ENCODE measurements at regions not wholly inside any gene's neighbourhood (a gene's known extent, or its start where the extent isn't known, plus 50 kb on each side); places are given as distances from the start of the nearest gene placed in this dataset.

DNA sequence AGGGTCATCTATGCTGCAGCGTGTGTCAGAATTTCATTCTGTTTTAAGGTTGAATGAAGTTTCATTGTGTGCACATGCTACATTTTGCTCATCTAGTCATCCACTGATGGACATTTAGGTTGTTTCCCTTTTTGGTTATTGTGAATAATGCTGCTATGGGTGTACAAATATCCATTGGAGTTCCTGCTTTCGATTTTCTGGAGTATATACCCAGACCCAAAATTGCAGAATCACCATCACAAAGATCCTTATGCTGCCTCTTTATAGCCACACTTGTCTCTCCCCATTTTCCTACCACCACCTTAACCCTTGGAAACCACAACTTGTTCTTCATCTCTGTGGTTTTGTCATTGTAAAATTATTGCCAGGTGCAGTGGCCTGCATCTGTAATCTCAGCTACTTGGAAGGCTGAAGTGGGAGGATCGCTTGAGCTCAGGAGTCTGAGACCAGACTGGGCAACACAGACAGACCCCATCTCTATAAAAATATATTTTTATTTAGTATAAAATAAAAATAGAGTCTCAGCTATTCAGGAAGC, 166.2 kb downstream of the HSD17B3 start:
- DNase-seq (ENCODE audit: extremely low spot score, insufficient read length, low read depth) (no peak), FAIRE-seq (no peak)

DNA sequence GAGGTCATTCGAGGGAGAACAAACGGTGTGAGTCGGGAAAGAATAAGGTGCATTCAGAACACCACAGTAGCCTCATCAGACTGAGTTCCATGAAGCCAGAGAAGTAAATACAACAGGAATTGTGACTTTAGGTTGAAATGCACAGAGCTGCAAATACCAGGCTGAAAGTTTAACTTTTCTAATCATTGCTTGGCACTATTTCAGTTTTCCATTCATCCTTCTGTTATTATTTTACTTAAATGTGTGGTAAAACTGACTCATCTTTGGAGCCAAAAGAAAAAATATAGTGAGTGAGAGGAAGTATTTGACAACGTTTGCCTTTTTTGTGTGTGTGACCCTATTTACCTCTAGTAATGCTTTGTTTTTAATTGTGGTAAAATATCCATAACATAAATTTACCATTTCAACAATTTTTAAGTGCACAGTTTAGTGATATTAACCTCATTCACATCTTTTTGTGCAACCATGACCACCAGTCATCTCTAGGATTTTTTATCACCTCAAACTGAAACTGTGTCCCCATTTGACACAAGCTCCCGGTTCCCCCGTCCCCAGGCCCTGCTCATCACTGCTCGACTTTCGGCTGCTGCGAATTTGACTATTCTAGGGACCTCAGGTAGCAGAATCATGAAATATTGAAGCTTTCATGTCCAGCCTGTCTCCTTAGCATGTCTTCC, 166.8 kb downstream of the HSD17B3 start:
- DNase-seq (ENCODE audit: extremely low spot score, insufficient read length, low read depth) = no peak
- FAIRE-seq = no peak

DNA sequence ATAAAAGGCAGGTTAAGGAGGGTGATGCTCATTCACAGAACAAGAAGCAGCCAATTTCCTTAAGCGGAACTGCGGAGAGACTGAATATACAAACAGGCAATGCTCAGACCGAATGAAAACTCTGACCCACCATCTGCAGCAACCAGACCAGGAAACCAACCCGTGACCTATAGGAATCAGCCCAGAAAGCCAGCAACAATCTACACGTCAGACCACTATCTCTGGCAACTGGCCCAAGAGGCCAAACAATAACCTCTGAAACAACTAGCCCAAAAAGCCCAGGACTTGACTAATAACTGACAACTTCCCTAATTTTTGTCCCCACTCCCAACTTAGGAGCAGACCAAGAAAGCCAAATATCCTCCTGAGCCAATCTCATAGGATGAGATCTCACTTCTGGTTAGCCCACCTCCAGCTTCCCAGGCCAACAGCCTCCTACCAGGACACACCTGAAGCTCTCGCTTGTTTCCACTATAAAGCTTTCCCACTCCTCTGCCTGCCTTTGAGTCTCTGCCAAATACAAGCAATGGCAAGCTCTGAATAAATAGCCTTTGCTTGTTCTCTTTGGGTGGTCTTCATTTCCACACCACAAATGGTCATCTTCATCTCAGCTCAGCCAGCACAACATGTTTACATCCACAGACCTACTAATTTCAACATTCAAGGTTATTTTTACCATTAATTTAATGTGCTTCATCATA, 168.5 kb downstream of the HSD17B3 start:
- no peak for DNase-seq (ENCODE audit: extremely low spot score, insufficient read length, low read depth)
- FAIRE-seq = no peak

DNA sequence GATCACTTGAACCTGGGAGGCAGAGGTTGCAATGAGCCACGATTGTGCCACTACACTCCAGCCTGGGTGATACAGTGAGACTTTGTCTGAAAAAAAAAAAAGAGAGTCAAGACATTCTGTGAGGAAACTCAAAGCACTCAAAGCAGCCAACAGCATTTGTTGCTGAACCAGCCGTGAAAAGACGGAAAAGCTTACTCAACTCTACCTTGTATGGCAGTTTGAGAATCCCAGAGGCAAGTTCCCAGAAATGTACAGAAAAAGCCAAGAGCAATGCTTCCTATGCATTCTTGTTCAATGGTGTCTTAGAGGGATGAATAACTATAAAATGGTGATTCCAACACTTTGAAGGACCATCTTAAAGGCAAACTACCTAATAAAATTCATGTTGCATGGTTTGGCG, 170.2 kb downstream of the HSD17B3 start:
- no peak for FAIRE-seq
- DNase-seq (ENCODE audit: extremely low spot score, insufficient read length, low read depth) = no peak

DNA sequence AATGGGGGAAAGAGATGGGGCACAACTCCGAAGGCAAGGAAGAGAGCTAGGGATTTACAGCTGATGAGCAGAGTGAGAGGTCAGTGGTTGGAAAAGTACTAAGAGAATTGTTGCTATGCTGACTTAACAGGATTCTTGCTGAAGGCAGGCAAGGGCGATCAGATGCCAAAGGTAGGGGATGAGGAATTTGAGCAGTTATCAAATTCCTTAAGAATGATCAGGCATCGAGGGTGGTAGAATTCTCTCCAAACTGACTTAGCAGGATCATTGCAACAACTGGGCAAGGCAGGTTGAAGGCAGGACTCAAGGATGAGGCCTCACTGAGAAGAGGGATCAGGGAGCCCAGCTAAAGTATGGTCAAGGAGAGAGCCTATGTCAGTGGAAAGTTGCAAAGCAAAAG, 171.0 kb downstream of the HSD17B3 start:
- no peak for DNase-seq (ENCODE audit: extremely low spot score, insufficient read length, low read depth)
- FAIRE-seq = no peak

DNA sequence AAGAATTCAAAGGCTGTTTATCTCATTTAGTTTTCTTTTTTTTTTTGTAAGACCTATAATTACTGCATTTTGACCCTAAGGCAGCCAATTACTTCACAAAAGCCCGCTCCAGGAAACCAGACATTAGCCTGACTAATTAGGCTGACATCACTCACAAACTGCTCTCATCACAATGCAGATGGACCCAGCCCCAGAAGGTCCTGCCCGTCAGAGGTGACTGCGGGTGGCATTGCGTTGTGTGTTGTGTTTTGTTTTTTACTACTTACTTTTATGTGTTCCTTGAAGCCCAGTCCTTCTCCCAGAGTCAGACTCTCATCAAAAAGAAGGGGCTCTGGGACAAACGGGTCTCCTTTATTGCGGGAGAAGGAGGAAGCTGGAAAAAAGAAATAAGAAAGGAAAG, 172.2 kb downstream of the HSD17B3 start:
- DNase-seq (ENCODE audit: extremely low spot score, insufficient read length, low read depth) = no peak
- FAIRE-seq = no peak

DNA sequence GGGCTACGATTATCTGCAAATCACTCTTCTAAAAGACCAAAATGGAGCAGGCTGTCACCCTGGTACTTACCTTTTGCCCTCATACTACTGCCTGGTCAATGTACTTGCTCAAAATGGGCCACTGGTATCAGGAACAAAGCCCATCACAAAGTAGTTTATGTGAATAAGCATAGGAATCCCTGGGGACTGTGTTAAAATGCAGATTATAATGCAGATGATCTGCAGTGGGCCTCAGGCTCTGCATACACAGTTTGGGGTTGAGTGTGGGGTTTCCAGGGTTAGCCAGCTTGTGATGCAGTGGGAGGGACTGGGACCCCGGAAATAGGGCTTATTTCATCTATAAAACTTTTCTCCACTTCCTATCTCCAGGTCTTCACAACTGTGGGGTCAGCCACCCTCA, 173.1 kb downstream of the HSD17B3 start:
- DNase-seq (ENCODE audit: extremely low spot score, insufficient read length, low read depth) = no peak
- no peak for FAIRE-seq

DNA sequence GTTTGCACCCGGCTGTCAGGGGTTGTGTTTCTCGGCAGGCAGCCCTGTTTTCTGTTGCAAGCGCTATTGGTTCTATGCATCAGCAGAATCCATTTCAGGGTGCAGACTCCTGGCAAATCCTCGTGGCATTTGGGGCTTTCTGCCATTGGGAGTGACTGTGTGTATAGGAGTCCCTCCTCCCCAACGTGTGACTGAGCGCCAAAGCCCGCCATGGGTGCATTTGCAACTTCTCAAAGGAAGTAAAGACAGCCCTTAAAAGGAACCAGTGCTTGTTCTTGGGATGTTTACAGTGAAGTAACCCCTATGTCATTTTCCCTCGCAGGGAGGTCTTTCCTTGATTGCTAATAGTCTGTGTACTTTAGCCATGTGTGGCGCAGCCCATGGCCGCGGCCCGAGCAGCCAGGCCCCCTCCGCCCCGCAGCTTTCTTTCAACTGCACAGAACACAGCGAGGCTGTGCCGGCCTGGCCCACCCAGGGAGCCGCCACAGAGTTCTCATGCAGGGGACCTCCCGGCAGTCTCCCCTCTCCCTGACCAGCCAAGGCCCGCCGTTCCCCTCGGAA, 175.6 kb downstream of the HSD17B3 start:
- no peak for FAIRE-seq
- no peak for DNase-seq (ENCODE audit: extremely low spot score, insufficient read length, low read depth)

DNA sequence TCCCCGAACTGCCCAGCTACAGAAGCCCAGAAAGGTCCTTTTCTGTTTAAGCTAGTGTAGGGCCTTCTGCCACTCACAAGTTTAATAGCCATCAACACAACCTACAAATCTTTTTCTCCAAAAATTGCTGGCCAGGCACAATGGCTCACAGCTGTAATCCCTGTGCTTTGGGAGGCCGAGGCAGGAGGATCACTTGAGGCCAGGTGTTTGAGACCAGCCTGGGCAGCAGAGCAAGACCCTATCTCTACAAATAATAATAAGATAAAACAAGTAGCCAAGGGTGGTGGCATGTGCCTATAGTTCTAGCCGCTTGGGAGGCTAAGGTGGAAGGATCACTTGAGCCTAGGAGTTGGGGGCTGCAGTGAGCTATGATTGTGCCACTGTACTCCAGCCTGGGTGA, 176.4 kb downstream of the HSD17B3 start:
- FAIRE-seq (no peak), DNase-seq (ENCODE audit: extremely low spot score, insufficient read length, low read depth) (no peak)

DNA sequence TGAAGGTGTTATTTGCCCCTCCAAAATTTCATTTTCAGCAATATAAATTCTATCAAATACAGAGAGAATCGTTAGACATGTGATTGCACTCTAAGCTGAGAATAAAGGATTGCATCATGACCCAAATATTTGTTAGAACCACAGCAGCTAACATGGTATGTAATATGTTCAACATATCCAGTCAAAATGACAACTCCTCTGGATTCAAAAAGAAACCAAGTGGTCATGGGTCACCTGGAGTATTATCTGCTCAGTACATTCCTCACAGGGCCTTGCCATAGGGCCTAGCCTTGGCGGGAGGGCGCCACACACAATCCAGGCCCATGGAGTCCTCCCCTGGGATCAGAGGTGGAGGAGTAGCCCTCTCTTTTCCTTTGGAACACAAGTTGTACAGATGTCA, 179.2 kb downstream of the HSD17B3 start:
- no peak for DNase-seq (ENCODE audit: extremely low spot score, insufficient read length, low read depth)
- FAIRE-seq = no peak

DNA sequence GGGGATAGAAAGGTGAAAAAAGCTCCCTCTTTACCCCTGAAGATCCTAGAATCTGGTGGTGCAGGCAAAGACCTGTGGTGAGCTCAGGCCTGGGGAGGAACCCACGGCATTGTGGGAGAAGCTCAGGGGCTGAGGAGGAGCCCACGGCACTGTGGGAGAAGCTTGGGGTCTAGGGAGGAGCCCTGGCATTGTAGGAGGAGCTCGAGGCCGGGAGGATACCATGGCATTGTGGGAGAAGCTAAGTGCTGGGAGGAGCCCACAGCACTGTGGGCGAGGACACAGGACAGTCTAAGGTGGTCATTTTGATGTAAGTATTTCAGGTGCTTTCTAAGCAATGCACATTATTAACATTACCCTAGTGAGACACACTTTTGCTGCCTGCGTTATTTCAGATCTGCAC, 179.7 kb downstream of the HSD17B3 start:
- FAIRE-seq = no peak
- no peak for DNase-seq (ENCODE audit: extremely low spot score, insufficient read length, low read depth)

DNA sequence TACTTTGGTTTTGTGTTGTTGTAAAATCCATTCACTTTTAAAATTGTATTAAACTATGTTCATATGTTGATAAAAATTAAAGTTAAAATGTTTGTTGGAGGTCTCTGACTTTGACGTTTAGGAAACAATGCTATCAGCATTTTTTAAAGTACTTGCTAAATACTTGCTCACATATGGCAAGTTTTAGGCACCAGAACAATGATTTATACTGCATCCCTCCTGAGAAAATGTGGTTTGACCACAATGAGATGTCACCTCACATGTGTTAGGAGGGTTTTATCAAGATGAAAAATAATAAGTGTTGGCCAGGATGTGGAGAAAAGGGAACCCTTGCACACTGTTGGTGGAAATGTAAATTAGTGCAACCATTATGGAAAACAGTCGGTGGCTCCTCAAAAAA, 180.8 kb downstream of the HSD17B3 start:
- no peak for FAIRE-seq
- no peak for DNase-seq (ENCODE audit: extremely low spot score, insufficient read length, low read depth)

DNA sequence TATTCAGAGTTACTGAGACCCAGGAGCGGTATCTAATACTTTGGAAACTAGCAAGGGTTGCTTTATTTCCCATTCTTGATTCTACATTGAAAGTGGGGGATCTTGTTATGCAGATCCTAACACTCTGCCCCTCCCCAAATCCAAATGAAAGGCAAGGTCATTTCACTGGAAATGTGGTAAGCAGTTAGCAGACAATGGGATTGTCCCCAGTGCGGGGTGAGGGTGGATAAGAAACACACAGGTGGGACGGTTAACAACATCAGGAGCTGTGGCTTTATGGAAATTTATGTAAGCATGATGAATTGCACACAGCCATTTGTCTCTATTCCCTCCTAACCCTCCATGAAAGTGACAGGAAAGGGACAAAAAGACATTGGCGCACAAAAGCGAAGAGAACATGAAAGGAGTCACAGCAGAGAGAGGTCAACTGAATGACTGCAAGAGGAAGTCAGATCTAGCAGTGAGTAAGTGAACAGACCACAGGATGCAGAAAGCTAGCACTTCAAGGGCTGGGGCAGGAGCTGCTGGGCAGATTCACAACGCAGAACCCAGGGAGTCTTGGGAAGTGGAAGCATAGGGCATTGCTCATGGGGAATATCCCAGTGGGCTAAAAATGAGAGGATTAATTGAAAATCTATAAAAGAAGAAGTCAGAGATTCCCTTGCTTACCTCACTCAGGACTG, 184.4 kb downstream of the HSD17B3 start:
- FAIRE-seq (no peak), DNase-seq (ENCODE audit: extremely low spot score, insufficient read length, low read depth) (no peak)

DNA sequence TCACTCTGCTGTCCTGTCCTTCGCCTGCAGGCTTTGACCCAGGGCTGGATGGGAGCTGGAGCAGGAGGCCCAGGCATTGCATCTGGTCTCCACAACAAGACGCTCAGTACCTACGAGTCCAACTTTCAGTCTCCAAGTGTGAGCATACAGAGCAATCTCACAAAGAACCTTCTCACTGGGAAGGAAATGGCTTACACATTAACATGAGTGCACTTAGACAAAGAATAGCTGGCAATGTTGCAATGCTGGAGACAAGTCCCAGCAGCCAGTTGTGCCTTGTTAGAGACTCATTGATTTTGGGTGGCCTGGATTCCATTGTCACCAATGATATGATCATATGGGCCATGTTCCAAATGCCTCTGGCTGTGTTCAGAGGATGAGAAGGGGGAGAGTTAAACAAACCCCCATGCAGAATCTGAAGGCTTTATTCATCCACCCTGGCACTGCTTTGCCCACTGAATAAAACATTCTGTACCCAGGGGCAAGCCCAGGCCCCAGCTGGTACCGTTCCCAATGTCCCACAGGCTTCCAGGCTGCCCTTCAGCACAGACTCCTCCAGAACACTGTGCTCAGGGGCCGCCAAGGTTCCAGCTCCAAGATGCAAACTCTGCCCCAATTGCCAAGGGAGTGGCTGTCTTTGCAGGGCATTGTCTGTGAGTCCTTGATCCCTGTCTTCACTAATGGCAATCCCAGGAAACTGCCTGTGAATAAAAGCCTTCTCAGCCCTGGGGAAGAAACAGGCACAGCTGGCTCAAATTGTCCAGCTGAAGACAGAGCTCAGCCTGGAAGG, 185.5 kb downstream of the HSD17B3 start:
- DNase-seq (ENCODE audit: extremely low spot score, insufficient read length, low read depth) (no peak), FAIRE-seq (no peak)

DNA sequence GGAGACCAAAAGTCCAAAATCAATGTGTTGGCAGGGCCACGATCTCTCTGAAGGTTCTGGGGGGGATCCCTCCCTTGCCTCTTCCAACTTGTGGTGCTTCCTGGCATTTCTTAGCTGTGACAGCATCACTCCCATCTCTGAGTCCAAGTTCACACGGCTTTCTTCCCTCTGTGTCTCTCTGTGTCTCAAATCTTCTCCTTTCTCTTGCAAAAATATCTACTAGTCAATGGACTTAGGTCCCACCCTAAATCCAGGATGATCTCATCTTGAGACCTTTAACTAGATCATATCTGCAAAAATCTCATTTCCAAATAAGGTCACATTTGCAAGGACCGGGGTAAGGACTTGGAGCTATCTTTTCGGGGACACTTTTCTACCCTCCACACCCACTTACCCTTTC, 186.1 kb downstream of the HSD17B3 start:
- no peak for DNase-seq (ENCODE audit: extremely low spot score, insufficient read length, low read depth)
- no peak for FAIRE-seq

DNA sequence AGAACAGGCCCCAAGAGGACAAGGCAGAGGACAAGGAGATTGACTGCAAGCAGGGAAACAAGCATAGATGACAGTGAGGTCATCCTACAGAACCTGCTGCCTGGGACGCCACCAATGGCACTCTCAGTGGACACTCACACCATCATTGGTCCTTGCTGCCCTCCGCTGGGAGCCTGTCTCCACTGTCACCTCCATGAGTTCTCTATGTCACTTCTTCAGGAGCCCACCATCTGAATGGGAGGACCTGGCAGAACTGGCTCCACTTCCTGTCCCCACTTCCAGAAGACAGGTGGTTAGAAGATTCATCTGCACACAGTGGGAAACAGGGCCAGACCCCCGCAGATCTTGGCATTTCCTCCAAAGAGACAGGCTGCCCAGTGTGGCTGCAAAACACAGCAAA, 188.9 kb downstream of the HSD17B3 start:
- no peak for FAIRE-seq
- DNase-seq (ENCODE audit: extremely low spot score, insufficient read length, low read depth) = no peak

DNA sequence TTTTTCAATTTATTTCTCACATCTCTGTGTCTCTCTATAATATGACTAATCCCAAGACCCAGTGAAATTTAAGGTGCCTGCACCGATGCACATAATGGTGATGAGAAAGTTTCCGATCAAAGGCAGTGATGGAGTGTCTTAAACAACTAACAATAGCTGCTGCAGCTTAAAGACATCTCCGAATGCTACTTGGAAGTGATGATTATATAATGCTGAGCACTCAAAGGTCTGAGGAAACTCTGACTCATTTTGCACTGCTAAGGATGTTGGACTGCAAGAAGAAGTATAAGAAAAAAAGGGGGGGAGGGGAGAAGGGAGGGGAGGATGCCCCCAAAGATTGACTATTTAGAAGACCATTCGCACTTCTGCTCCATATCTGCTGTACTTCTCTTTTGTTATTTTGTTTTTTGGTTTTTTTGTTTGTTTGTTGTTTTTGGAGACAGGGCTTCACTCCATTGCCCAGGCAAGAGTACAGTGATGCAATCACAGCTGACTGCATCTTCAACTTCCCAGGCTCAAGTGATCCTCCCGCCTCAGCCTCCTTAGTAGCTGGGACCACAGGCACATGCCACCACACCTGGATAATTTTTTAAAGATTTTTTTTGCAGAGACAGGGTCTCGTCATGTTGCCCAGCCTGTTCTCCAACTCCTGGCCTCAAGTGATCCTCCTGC, 192.2 kb downstream of the HSD17B3 start:
- FAIRE-seq = no peak
- DNase-seq (ENCODE audit: extremely low spot score, insufficient read length, low read depth) = no peak

DNA sequence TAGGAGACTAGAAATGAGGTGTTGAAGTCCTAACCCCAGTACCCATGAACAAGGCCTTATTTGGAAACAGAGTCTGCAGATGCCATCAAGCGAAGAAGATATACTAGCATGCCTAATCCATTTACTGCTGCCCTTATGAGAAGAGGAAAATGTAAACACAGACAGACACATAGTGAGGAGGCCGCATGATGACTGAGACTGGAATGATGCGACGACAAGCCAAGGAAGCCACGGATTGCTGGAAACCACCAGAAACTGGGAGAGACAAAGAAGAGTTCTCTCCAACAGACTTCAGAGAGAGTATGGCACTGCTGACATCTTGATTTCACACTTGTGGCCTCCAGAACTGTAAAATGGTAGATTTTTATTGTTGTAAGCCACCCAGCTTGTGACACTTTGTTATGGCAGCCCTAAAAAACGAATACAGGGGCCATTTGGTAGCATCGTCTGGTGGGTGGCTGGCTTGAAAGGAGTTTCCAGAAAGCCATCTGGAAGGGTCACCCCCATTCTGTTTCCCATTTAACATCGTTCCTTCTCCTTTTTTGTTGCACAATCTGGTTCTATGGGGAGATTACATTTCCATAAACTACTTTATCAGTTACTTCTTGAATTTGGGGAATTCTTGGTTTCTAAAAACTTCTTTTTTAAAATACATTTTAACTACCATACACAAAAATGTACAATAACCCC, 193.1 kb downstream of the HSD17B3 start:
- DNase-seq (ENCODE audit: extremely low spot score, insufficient read length, low read depth) = no peak

DNA sequence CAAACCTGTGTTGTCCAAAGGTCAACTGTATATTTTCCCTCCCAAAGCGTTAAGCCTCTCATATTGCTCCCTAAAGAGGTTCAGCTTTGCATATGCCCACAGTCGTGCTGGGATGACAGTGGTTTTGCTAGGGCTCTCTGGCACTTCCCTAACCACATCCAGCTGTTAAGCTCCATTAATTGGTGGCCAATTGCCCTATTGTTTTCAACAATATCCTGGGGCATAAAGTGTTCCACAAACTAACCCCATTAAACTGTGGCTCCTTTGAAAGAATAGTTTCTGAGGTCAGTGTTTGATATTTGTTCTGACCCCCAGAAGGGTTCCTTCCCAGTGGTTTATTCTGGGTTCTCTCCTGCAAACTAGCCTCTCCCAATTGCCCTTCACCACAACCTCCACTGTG, 194.5 kb downstream of the HSD17B3 start:
- FAIRE-seq (no peak), DNase-seq (ENCODE audit: extremely low spot score, insufficient read length, low read depth) (no peak)

More for the DNA sequence above, 193.1 kb downstream of the HSD17B3 start:
- no peak for FAIRE-seq

Data from GM18507 (cell line).